Left renal cortex interstitium (tissue), 4 donors: ENCODE measurements at regions not wholly inside any gene's neighbourhood (a gene's known extent, or its start where the extent isn't known, plus 50 kb on each side); places are given as distances from the start of the nearest gene placed in this dataset.

Experiments
- DNase-seq, 4 donors: peaks; one replicate each; pipeline ENCODE4 v3.0.0-alpha.2; 2013; ENCODE audit warnings: low read depth in 4 of 4, low spot score in 2 of 4, missing footprints in 1 of 4

- no peak for DNase-seq
Observed at GRCh38 chr19:30676990-30677679, 305.0 kb downstream of the ZNF536 start.

GRCh38 chr19:30675086-30675485 lies 302.9 kb downstream of the ZNF536 start:
- DNase-seq = no peak

- no peak for DNase-seq
Observed at GRCh38 chr19:30674656-30675055, 302.5 kb downstream of the ZNF536 start.

- no peak for DNase-seq
Observed at GRCh38 chr19:30673336-30673735, 301.2 kb downstream of the ZNF536 start.

- DNase-seq = no peak
Observed at GRCh38 chr19:30672926-30673325, 300.7 kb downstream of the ZNF536 start.

- DNase-seq = no peak
Observed at GRCh38 chr19:30671622-30672051, 299.5 kb downstream of the ZNF536 start.

GRCh38 chr19:30671367-30671619 lies 299.1 kb downstream of the ZNF536 start:
- DNase-seq = no peak

GRCh38 chr19:30670562-30671366 lies 298.6 kb downstream of the ZNF536 start:
- DNase-seq = no peak

GRCh38 chr19:30670011-30670329 lies 297.8 kb downstream of the ZNF536 start:
- no peak for DNase-seq

- peak in 1 of 4 donors; percentile 58 for DNase-seq
Observed at GRCh38 chr19:30669329-30670010, 297.3 kb downstream of the ZNF536 start.

- no peak for DNase-seq
Observed at GRCh38 chr19:30668521-30669155, 296.5 kb downstream of the ZNF536 start.

- DNase-seq = no peak
Observed at GRCh38 chr19:30667746-30668145, 295.6 kb downstream of the ZNF536 start.

- no peak for DNase-seq
Observed at GRCh38 chr19:30667227-30667626, 295.0 kb downstream of the ZNF536 start.

- DNase-seq = no peak
Observed at GRCh38 chr19:30666301-30666803, 294.2 kb downstream of the ZNF536 start.

- DNase-seq = no peak
Observed at GRCh38 chr19:30665449-30665848, 293.3 kb downstream of the ZNF536 start.

- DNase-seq = no peak
Observed at GRCh38 chr19:30663611-30664174, 291.5 kb downstream of the ZNF536 start.

- no peak for DNase-seq
Observed at GRCh38 chr19:30662211-30662861, 290.2 kb downstream of the ZNF536 start.

GRCh38 chr19:30659638-30660037 lies 287.5 kb downstream of the ZNF536 start:
- DNase-seq = no peak

- DNase-seq = no peak
Observed at GRCh38 chr19:30656520-30657100, 284.4 kb downstream of the ZNF536 start.
